WERI-Rb-1 (cell line): ENCODE measurements at regions not wholly inside any gene's neighbourhood (a gene's known extent, or its start where the extent isn't known, plus 50 kb on each side); places are given as distances from the start of the nearest gene placed in this dataset.

Experiments
- DNase-seq: peaks from one replicate; pipeline ENCODE4 v3.0.0-alpha.2; 2020
- H3K27ac ChIP-seq: fragments of 250-450 bp; sonication (Bioruptor Pico); 2 replicates; pipeline ENCODE4 v1.5.1; 2020; ENCODE audit warnings: mild to moderate bottlenecking, moderate library complexity
- H3K27me3 ChIP-seq: fragments of 250-450 bp; sonication (Bioruptor Pico); 2 replicates; pipeline ENCODE4 v1.5.1; 2021; ENCODE audit warnings: mild to moderate bottlenecking, low read depth, moderate library complexity; ENCODE audit not compliant: insufficient read depth, severe bottlenecking
- H3K36me3 ChIP-seq: fragments of 250-450 bp; sonication (Bioruptor Pico); 2 replicates; pipeline ENCODE4 v1.5.1; 2020; ENCODE audit warnings: mild to moderate bottlenecking, moderate library complexity
- H3K4me3 ChIP-seq: 2 replicates; pipeline ENCODE4 v1.5.1; 2011; ENCODE audit warnings: low read depth, mild to moderate bottlenecking, control low read depth, low read length
- H3K9me3 ChIP-seq: fragments of 250-450 bp; sonication (Bioruptor Pico); 2 replicates; pipeline ENCODE4 v1.5.1; 2021; ENCODE audit warnings: mild to moderate bottlenecking, moderate library complexity; ENCODE audit not compliant: severe bottlenecking
- TF ChIP-seq, protein P1 (sequence below): IDR thresholded peaks from 2 replicates; pipeline ENCODE4 v1.5.1; 2011; ENCODE audit warnings: low read depth, mild to moderate bottlenecking, control low read depth, inconsistent platforms, low read length

DNA sequence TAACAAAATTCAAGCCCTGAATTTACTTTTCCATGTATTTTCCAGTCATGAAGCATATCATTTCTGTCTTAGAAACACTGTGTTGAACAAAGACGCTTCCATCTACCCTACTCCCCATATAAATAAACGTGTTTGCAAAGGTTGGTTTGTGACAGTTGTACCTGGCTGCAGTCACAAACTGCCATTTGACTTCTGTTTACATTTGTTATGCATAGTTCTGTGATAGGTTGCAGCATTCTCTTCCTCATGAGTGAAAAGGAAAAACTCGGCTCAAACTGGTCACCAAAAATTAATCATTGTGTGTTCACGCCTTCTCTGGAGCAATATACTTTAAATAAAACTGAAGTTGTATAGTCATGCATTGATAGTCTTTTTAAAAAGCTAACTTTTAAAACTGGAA lies 69.3 kb upstream of the MOCS2 start:
- H3K4me3 ChIP-seq = no peak overlapping the region
- peaks cover 5% of the 10 kb centered on the region for H3K27me3 ChIP-seq
- H3K36me3 ChIP-seq = no peaks in the 10 kb centered on the region
- TF ChIP-seq, protein P1, sequence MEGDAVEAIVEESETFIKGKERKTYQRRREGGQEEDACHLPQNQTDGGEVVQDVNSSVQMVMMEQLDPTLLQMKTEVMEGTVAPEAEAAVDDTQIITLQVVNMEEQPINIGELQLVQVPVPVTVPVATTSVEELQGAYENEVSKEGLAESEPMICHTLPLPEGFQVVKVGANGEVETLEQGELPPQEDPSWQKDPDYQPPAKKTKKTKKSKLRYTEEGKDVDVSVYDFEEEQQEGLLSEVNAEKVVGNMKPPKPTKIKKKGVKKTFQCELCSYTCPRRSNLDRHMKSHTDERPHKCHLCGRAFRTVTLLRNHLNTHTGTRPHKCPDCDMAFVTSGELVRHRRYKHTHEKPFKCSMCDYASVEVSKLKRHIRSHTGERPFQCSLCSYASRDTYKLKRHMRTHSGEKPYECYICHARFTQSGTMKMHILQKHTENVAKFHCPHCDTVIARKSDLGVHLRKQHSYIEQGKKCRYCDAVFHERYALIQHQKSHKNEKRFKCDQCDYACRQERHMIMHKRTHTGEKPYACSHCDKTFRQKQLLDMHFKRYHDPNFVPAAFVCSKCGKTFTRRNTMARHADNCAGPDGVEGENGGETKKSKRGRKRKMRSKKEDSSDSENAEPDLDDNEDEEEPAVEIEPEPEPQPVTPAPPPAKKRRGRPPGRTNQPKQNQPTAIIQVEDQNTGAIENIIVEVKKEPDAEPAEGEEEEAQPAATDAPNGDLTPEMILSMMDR = no peak
- no peaks in the 10 kb centered on the region for H3K9me3 ChIP-seq
- no peak for DNase-seq
- no peak overlapping the region for H3K27ac ChIP-seq

DNA sequence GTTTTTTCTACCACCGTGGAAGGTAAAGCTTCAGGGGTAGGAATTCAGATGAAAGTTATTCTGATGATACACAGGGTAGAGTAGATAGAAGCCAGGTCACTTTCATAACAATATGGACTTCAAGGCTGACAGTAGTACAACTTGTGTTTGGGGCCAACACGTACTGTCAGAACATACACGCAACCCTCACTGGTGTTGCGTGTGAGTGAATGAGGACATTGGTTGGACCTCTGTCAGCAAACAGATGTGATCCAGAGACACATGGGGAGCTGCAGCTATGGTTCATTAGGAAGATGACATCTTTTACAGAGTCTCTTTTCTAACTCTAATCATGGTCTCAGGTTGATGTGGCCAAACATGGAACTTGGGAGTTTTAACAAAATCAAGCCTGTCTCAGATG lies 70.1 kb upstream of the MOCS2 start:
- no peak overlapping the region for H3K4me3 ChIP-seq
- TF ChIP-seq, protein P1 = no peak
- peaks cover 2% of the 10 kb centered on the region for H3K27me3 ChIP-seq
- H3K9me3 ChIP-seq = no peaks in the 10 kb centered on the region
- no peaks in the 10 kb centered on the region for H3K36me3 ChIP-seq
- no peak overlapping the region for H3K27ac ChIP-seq
- no peak for DNase-seq

DNA sequence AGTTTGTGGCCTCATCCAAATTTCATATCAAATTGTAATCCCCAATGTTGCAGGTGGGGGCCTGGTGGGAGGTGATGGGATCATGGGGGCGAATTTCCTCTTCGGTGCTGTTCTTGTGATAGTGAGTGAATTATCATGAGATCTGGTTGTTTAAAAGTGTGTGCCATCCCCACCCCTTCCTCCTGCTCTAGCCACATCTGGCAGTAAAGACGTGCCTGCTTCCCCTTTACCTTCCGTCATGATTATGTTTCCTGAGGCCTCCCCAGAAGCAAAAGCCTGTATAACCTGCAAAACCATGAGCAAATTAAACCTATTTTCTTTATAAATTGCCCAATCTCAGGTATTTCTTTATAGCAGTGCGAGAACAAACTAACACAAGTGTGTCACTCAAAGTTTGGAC lies 71.0 kb upstream of the MOCS2 start:
- Histone ChIP-seq H3K9me3 (no peaks in the 10 kb centered on the region), H3K27ac (no peak overlapping the region), H3K4me3 (no peak overlapping the region), H3K27me3 (peaks cover 2% of the 10 kb centered on the region), H3K36me3 (no peaks in the 10 kb centered on the region)
- DNase-seq = no peak
- TF ChIP-seq, protein P1 = no peak

DNA sequence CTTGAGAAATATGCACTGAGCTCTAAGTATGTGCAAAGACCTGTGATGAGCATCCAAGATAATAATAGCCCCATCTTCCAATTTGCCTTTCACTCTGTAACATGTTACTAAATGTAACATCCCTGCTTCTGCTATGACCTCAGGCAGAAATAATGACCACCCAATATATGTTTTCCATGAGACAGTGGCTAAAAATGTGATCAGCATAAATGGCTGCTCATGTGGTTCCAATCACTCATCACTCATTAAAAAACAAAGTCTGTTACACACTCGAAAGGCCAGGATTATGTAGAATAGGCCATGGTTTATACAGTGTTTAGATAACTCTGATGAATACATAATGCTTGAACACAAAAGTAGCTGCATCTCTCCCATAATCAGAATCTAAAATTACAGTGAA lies 71.4 kb upstream of the MOCS2 start:
- Histone ChIP-seq H3K27me3 (peaks cover 2% of the 10 kb centered on the region), H3K4me3 (no peak overlapping the region), H3K27ac (no peak overlapping the region), H3K36me3 (no peaks in the 10 kb centered on the region), H3K9me3 (no peaks in the 10 kb centered on the region)
- TF ChIP-seq, protein P1 = no peak
- no peak for DNase-seq

DNA sequence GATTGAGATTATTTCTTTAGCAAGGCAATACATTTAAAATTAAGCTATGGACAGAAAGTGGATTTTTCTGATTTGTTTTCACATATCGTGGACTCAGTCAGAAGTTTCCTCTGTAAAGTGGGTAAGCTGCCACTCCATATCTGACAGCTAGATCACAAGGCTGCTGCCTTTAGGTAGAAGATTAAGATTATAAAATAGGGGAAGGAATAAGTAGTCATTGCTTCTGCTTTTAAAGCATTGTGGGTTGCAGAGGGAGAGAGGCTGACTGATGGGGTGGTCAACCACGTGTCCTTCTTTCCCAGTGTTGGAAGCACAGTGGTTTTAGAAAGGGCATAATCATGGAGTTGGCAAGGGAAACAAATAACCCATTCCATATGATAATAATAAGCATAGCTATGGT lies 74.3 kb upstream of the MOCS2 start:
- no peaks in the 10 kb centered on the region for H3K9me3 ChIP-seq
- TF ChIP-seq, protein P1 = no peak
- no peak for DNase-seq
- no peak overlapping the region for H3K4me3 ChIP-seq
- no peak overlapping the region for H3K27ac ChIP-seq
- H3K36me3 ChIP-seq = no peaks in the 10 kb centered on the region
- no peaks in the 10 kb centered on the region for H3K27me3 ChIP-seq

DNA sequence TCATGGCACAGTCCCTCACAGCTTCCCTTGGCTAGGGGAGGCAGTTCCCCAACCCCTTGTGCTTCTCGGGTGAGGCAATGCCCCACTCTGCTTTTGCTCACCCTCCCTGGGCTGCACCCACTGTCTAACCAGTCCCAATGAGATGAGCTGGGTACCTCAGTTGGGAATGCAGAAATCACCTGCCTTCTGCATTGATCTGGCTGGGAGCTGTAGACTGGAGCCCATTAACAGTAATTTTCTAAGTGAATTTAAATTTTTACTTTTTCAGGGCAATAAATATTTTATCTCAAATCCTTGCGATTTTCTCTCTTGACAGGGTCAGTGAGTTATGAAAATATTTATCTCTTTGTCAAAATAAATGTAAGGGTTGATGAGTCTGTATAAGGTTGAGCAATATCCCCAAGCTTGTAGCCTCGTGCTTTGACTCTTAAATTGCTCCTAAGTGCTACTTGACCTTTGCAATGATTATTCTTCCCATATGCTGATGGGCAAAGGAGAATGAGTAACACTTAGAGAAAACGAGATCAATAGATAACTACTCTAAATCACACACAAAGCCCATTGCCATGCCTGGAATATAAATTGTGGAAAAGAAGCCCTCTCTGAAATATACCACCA lies 82.1 kb upstream of the MOCS2 start:
- TF ChIP-seq, protein P1 = no peak
- H3K9me3 ChIP-seq = peaks cover 7% of the 10 kb centered on the region
- H3K27me3 ChIP-seq = peaks cover 6% of the 10 kb centered on the region
- DNase-seq = no peak
- no peak overlapping the region for H3K4me3 ChIP-seq
- H3K27ac ChIP-seq = no peak overlapping the region
- no peaks in the 10 kb centered on the region for H3K36me3 ChIP-seq
